B cell (primary cell): ENCODE measurements at regions not wholly inside any gene's neighbourhood (a gene's known extent, or its start where the extent isn't known, plus 50 kb on each side); places are given as distances from the start of the nearest gene placed in this dataset.

Source experiments
- ATAC-seq: fragments of 200-7000 bp; cut with Tn5 transposase; one replicate; pipeline ENCODE4 v1.10.0; 2021; ENCODE audit warnings: low read depth, mild to moderate bottlenecking, moderate number of reproducible peaks, moderate library complexity
- CTCF ChIA-PET: fragments of 350-600 bp; sonication (Branson Sonifier 250); formaldehyde crosslinking; loops from one replicate; lab custom pipeline; 2021; ENCODE audit warnings: antibody characterized with exemption, inconsistent platforms; lab: Charles Lee
- POLR2A ChIA-PET: fragments of 350-600 bp; sonication (Branson Sonifier 250); formaldehyde crosslinking; loops from one replicate; lab custom pipeline; 2021; ENCODE audit warnings: antibody characterized with exemption; lab: Charles Lee
- DNase-seq: peaks from one replicate; pipeline ENCODE4 v3.0.0; 2013
- H2AFZ ChIP-seq: 2 replicates; pipeline ENCODE4 v1.6.1; 2012; ENCODE audit warnings: mild to moderate bottlenecking, low read depth, low read length; ENCODE audit not compliant: insufficient read depth, poor library complexity, severe bottlenecking
- H3K27ac ChIP-seq, 2 donors: 1 replicate in 1 of 2; 2 replicates in 1 of 2; pipeline ENCODE4 v1.5.1; 2012 to 2013; ENCODE audit warnings: low read length in 2 of 2, mild to moderate bottlenecking in 2 of 2, moderate library complexity in 1 of 2
- H3K27me3 ChIP-seq, 4 experiments: fragments of 200-600 bp in 1 of 4; sonication (generic) in 1 of 4; replicated peaks in 1 of 4; 1 replicate in 2 of 4; 2 replicates in 2 of 4; pipeline versions ENCODE4 v1.6.1 to v1.7.0; 2013 to 2016; ENCODE audit warnings: low read length in 3 of 4, mild to moderate bottlenecking in 2 of 4, mixed read lengths in 1 of 4, moderate library complexity in 1 of 4; ENCODE audit not compliant: insufficient read depth in 4 of 4, control insufficient read depth in 3 of 4; ENCODE audit errors: control extremely low read depth in 1 of 4
- H3K36me3 ChIP-seq, 2 experiments: replicated peaks in 1 of 2; 1 replicate in 1 of 2; 2 replicates in 1 of 2; pipeline versions ENCODE4 v1.6.1 to v1.7.1; 2013; ENCODE audit warnings: low read length in 1 of 2; ENCODE audit not compliant: insufficient read depth in 2 of 2, control insufficient read depth in 1 of 2; ENCODE audit errors: control extremely low read depth in 1 of 2, extremely low read depth in 1 of 2
- H3K4me1 ChIP-seq, 2 donors: fragments of 200-600 bp in 1 of 2; sonication (generic) in 1 of 2; 1 replicate in 1 of 2; 2 replicates in 1 of 2; pipeline versions ENCODE4 v1.5.1 to v1.6.1; 2013 to 2017; ENCODE audit warnings: low read length in 2 of 2; ENCODE audit not compliant: control insufficient read depth in 2 of 2, insufficient read depth in 2 of 2
- H3K4me2 ChIP-seq: replicated peaks from 2 replicates; pipeline ENCODE3; 2012; ENCODE audit warnings: mild to moderate bottlenecking, low read depth, low read length; ENCODE audit not compliant: poor library complexity, severe bottlenecking
- H3K4me3 ChIP-seq, 5 experiments: fragments of 200-600 bp in 1 of 5; sonication (generic) in 1 of 5; 1 replicate in 3 of 5; 2 replicates in 2 of 5; pipeline versions ENCODE4 v1.5.1 to v1.7.0; 2011 to 2016; ENCODE audit warnings: low read length in 4 of 5, mild to moderate bottlenecking in 4 of 5, low read depth in 2 of 5, control low read depth in 1 of 5, moderate library complexity in 1 of 5; ENCODE audit not compliant: insufficient read depth in 1 of 5; ENCODE audit errors: control extremely low read depth in 1 of 5, extremely low read depth in 1 of 5
- H3K79me2 ChIP-seq: fragments of 200-600 bp; sonication (generic); one replicate; pipeline ENCODE4 v1.6.0; 2016; ENCODE audit warnings: low read length; ENCODE audit not compliant: control insufficient read depth, insufficient read depth
- H3K9ac ChIP-seq: fragments of 200-600 bp; sonication (generic); 2 replicates; pipeline ENCODE4 v1.6.1; 2017; ENCODE audit warnings: mild to moderate bottlenecking, low read length, moderate library complexity
- H3K9me3 ChIP-seq, 3 donors: one replicate each; pipeline versions ENCODE4 v1.6.1 to v1.7.1; 2013; ENCODE audit warnings: low read length in 2 of 3; ENCODE audit not compliant: control insufficient read depth in 2 of 3, insufficient read depth in 1 of 3; ENCODE audit errors: control extremely low read depth in 1 of 3
- H4K20me1 ChIP-seq: 2 replicates; pipeline ENCODE4 v1.6.0; 2012; ENCODE audit warnings: mild to moderate bottlenecking, low read length; ENCODE audit not compliant: insufficient read depth, control insufficient read depth, poor library complexity, severe bottlenecking
- H3K27ac Mint-ChIP-seq: one replicate; pipeline ENCODE4 v1.8.0; 2021; ENCODE audit warnings: mixed read lengths
- H3K27me3 Mint-ChIP-seq: one replicate; pipeline ENCODE4 v1.8.0; 2021; ENCODE audit warnings: mixed read lengths
- H3K4me1 Mint-ChIP-seq: one replicate; pipeline ENCODE4 v1.8.0; 2021; ENCODE audit warnings: mixed read lengths
- H3K4me3 Mint-ChIP-seq: one replicate; pipeline ENCODE4 v1.8.0; 2021; ENCODE audit warnings: mixed read lengths
- H3K9me3 Mint-ChIP-seq: one replicate; pipeline ENCODE4 v1.8.0; 2022; ENCODE audit warnings: mixed read lengths; ENCODE audit not compliant: insufficient read depth
- EZH2 ChIP-seq: IDR thresholded peaks from 2 replicates; pipeline ENCODE4 v1.6.1; 2012; ENCODE audit warnings: borderline replicate concordance, low read depth, mild to moderate bottlenecking, moderate library complexity, low read length; ENCODE audit not compliant: insufficient read depth, poor library complexity, severe bottlenecking
- WGBS: methylation state at CpG from one replicate; pipeline ENCODE4 v1.1.5; 2013; ENCODE audit warnings: missing lambda C conversion rate; ENCODE audit not compliant: insufficient coverage; 5-methylcytosine and 5-hydroxymethylcytosine counted together
- intact Hi-C: fragments of 100-400 bp; cut with micrococcal nuclease; formaldehyde crosslinking; loops from one replicate; pipeline ENCODE4 v1.10.0; 2022
- TF ChIP-seq, protein P1 (sequence below): fragments of 200-600 bp; IDR thresholded peaks from one replicate; pipeline ENCODE4 v1.8.0; 2022; ENCODE audit warnings: antibody characterized with exemption, mild to moderate bottlenecking

DNA sequence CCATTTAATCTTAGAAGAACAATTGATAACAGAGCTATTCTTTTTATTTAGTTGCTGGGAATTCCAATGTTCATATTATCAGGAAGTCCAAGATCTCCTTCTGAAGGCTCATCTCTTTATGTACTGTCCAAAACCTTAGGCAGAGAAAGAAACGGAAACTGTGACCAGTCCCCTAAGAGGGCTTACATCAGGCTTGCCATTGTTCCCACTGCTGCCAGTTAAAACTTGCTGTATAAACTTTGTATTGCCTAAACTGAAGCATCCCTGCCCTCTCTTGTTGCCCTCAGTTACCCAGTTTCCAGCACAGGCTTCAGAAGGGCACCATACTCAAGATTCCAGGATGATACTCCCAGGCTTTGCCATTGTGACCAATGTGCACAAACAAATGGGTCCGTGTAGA lies 435.2 kb upstream of the NAALADL2 start:
- Histone ChIP-seq H2AFZ (no peak overlapping the region), H3K9ac (no peak overlapping the region), H3K9me3 (no peaks in the 10 kb centered on the region), H3K27ac (no peak overlapping the region), H3K27me3 (no peaks in the 10 kb centered on the region), H3K36me3 (no peaks in the 10 kb centered on the region), H3K4me1 (no peaks in the 10 kb centered on the region), H4K20me1 (no peaks in the 10 kb centered on the region), H3K79me2 (no peaks in the 10 kb centered on the region), H3K4me3 (no peak overlapping the region), H3K4me2 (no peak overlapping the region)
- TF ChIP-seq EZH2: no peak
- TF ChIP-seq, protein P1, sequence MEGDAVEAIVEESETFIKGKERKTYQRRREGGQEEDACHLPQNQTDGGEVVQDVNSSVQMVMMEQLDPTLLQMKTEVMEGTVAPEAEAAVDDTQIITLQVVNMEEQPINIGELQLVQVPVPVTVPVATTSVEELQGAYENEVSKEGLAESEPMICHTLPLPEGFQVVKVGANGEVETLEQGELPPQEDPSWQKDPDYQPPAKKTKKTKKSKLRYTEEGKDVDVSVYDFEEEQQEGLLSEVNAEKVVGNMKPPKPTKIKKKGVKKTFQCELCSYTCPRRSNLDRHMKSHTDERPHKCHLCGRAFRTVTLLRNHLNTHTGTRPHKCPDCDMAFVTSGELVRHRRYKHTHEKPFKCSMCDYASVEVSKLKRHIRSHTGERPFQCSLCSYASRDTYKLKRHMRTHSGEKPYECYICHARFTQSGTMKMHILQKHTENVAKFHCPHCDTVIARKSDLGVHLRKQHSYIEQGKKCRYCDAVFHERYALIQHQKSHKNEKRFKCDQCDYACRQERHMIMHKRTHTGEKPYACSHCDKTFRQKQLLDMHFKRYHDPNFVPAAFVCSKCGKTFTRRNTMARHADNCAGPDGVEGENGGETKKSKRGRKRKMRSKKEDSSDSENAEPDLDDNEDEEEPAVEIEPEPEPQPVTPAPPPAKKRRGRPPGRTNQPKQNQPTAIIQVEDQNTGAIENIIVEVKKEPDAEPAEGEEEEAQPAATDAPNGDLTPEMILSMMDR: no peak
- POLR2A ChIA-PET: no interaction called here
- Mint-ChIP-seq H3K4me3 (no peak overlapping the region), H3K9me3 (no peaks in the 10 kb centered on the region), H3K27ac (no peak overlapping the region), H3K4me1 (no peaks in the 10 kb centered on the region), H3K27me3 (no peaks in the 10 kb centered on the region)
- no peak for DNase-seq
- WGBS: 100% methylated on average over 1 of the region's 2 CpGs
- intact Hi-C loops: no loop called here
- CTCF ChIA-PET: no interaction called here
- no peak for ATAC-seq

- Histone ChIP-seq H3K4me2 (no peak overlapping the region), H2AFZ (no peak overlapping the region), H3K36me3 (no peaks in the 10 kb centered on the region), H3K9me3 (no peaks in the 10 kb centered on the region), H4K20me1 (no peaks in the 10 kb centered on the region), H3K4me3 (no peak overlapping the region), H3K27ac (no peak overlapping the region), H3K79me2 (no peaks in the 10 kb centered on the region), H3K27me3 (no peaks in the 10 kb centered on the region), H3K9ac (no peak overlapping the region), H3K4me1 (no peaks in the 10 kb centered on the region)
- intact Hi-C loops: no loop called here
- no peaks in the 10 kb centered on the region for H3K9me3 Mint-ChIP-seq
- H3K4me3 Mint-ChIP-seq: no peak overlapping the region
- H3K27ac Mint-ChIP-seq: no peak overlapping the region
- DNase-seq (no peak), ATAC-seq (no peak)
- ChIA-PET POLR2A (no interaction called here), CTCF (no interaction called here)
- TF ChIP-seq, protein P1: no peak
- no peak for TF ChIP-seq EZH2
- H3K27me3 Mint-ChIP-seq: no peaks in the 10 kb centered on the region
- H3K4me1 Mint-ChIP-seq: no peaks in the 10 kb centered on the region
- WGBS: no CpG with 5 or more reads among the region's 1 CpG
Measured at GRCh38 chr3:174424656-174425055, 434.5 kb upstream of the NAALADL2 start.
